HG02610 (cell line): ENCODE measurements at regions not wholly inside any gene's neighbourhood (a gene's known extent, or its start where the extent isn't known, plus 50 kb on each side); places are given as distances from the start of the nearest gene placed in this dataset.
"Not testable (repeated sequence)": the region's sequence is repeated elsewhere in the genome, so short reads cannot be mapped to it uniquely, and the experiment has no call there.

Experiments used
- ATAC-seq: cut with Tn5 transposase; IDR thresholded peaks from one replicate; pipeline ENCODE4 v1.9.1; 2021; ENCODE audit warnings: mild to moderate bottlenecking, moderate library complexity; ENCODE audit not compliant: unreplicated experiment

- ATAC-seq: no peak
These were observed 109.5 kb upstream of the LIPC start for GRCh38 chr15:58322253-58322652.

DNA sequence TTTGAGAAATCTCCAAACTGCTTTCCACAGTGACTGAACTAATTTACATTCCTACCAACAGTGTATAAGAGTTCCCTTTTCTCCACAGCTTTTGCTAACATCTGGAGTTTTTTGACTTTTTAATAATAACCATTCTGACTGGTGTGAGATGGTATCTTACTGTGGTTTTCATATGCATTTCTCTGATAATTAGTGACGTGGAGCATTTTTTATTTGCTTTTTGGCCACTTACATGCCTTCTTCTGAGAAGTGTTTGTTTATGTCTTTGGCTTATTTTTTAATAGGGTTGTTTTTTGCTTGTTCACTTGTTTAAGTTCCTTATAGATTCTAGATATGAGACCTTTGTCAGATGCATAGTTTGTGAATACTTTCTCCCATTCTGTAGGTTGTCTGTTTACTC is 108.5 kb upstream of the LIPC start:
- ATAC-seq: not testable (repeated sequence)

DNA sequence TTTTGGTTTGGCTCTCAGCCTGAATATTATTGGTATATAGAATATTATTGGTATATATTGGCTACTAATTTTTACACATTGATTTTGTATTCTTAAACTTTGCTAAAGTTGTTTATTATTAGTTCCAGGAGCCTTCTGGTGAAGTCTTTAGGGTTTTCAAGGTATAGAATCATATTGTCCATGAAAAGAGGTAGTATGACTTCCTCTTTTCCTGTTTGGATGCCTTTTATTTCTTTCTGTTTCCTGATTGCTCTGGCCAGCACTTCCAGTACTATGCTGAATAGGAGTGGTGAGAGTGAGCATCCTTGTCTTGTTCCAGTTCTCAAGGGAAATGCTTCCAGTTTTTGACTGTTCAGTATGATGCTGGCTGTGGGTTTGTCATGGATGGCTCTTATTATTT is 107.3 kb upstream of the LIPC start:
- no peak for ATAC-seq

DNA sequence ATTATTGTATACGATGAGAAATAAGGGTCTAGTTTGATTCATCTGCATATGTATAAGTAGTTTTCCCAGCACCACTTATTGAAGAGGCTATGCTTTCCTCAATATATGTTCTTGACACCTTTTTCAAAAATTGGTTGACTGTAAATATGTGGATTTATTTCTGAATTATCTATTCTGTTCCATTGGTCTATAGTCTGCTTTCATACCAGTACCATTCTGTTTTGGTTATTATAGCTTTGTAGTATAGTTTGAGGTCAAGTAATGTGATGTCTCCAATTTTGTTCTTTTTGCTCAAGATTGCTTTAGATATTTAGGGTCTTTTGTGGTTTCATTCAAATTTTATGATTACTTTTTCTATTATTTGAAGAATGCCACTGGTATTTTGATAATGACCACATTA is 103.8 kb upstream of the LIPC start:
- no peak for ATAC-seq

DNA sequence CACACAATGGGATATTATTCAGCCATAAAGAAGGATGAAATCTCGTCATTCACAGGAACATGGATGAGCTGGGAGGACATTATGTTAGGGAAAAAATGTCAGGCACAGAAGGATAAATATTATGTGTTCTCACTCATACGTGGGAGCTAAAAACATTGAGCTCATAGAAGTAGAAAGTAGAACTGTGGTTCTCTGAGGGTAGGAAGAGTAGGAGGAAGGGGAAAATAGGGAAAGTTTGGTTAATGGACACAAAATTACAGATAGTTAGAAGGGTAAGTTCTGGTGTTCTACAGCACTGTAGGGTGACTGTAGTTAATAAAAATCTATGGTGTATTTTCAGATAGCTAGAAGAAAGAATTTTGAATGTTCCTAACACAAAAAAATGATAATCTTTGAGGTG is 102.6 kb upstream of the LIPC start:
- ATAC-seq: no peak

DNA sequence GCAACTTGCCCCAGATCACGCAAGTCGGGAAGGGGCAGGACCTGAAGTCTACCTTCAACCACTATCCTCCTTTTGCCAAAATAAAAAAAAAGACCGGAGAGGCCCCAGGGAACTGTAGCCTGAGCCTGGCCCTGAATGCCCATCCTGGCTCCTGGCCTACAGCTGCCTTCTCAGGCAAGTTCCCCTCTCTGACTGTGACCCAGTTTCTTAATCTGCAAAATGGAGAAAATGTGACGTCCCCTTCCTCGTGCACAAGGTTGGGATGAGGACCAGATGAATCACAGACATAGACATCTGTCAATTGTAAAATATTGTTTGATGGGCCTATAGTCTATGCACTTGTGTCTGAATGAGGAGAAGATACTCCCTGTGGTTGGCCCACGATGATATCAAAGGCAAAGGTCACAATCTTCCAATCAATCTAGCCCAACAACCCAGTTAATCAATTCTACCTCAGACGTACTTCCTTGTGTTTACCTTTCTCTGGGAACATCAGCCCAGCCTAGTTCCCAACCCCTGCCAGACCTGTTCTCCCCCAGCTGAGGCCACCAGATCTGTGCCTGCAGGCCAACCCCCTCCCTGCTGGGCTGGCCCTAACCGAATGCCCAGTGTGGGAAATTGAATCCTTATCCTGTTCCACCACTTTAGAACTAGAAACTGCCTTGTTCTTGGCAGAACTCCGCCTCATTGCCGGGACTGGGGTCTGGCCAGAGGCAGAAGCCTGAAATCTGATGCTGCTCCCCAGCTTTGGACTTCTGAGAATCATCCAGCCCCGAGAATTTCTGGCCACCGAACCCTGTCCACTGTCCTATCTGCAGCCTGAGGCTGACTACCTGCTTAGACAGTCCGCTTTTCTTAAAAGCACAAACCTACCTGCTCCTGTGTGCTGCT is 101.8 kb upstream of the LIPC start:
- ATAC-seq: no peak

DNA sequence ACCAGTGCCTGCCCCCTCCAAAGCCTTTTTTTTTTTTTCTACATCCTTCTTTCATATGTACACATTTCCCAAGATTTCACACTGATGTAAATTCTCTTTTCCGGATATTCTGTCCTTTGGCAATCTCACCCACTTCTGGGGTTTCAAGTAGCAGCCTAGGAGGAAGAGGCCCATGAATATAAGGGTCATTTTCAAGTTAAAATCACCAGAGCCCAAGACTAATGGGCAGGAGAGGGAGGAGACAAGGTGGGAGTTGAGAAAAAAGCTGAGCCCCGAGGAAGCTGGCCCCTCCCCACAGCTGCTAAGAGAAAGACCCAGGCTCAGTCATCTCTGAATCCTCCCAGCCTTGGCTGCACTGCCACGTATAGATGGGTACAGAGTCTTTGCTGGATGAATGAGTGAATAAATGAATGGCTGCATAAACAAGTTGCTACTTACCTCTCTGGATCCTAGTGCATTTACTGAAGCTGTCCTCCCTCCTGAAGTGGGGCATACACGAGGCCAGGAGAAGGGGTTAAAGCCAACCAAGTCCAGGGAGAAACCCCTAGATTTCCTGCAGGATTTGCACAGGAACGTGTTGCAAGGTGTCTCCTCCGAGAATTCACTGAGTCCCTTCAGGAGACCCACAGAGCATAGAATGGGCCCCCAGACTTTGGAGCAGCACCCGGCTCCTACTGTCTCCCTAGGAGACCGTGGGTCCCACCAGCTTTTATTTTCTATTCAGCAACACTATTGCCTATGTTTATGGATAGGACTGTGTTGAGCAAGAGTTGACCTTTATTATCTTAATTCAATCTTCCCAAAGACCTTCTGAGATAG is 100.8 kb upstream of the LIPC start:
- ATAC-seq: no peak

- ATAC-seq: no peak
These were observed 100.3 kb upstream of the LIPC start for GRCh38 chr15:58331560-58331912.

GRCh38 chr15:58331913-58332675 is 99.7 kb upstream of the LIPC start:
- peak; percentile 76 for ATAC-seq

DNA sequence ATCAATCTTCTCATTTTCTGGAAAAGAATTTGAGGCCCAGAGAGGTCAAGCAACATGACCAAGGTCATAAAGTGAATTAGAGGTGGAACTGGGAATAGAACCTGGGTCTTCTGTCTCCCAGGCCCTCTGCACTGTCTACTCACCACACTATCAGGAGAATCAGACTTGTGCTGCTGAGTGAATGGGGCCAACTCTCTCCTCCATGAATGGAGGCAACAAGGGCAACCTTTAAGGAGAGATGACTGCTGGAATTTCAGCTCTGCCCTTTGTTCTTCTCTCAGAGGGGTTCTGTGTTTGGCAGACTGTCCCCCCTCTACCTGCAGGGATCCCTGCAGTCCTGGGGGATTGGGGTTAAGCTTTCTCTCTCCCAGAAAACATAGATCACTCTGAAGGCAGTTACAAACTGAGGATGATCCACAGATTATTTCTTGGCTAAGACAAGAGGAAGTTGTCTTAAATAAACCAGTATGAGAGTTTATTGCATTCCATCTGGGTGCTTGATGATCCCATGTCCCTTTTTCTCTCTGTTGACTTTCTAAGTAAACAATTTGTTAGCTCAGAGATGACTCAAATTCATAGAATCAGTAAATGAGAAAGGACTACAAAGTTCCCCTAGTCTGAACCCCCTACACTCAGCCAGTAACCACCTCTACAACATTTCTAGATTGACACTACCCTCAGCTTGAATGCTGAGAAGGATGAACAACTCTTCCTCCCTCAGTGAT is 99.0 kb upstream of the LIPC start:
- ATAC-seq: peak; percentile 65

DNA sequence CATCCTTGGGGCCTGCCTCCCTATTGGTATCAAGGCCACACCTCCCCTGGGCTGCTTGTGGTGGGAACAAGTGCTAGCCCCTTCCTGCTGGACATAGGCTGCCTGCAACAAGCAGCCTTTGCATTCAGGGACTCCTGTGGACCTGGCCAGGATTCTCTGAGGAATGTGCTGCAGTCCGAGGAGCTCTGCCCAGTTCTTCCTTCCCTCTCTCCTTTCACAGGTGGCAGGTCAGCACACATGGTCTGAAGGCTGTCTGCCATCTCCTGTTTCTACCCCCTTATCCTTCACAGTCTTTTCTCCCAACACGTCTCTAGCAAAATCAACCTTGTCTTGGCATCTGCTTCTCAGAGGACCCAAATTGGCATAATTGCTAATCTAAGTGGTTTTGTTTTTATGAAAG is 97.0 kb upstream of the LIPC start:
- ATAC-seq: no peak

DNA sequence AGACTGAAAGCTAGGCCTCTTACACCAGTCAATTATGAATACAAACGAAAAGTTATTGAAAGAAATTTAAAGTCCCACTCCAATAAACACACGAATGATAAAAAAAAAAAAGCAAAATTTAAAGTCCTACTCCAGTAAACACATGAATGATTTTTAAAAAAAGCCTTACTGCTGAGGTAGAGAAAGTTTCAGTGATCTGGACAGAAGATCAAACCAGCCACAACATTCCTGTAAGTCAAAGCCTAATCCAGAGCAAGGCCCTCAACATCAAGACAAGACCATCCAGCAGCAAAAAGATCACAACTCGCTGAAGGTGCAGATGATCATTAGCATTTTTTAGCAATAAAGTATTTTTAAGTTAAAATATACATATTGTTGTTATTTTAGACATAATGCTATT is 95.6 kb upstream of the LIPC start:
- ATAC-seq: no peak

DNA sequence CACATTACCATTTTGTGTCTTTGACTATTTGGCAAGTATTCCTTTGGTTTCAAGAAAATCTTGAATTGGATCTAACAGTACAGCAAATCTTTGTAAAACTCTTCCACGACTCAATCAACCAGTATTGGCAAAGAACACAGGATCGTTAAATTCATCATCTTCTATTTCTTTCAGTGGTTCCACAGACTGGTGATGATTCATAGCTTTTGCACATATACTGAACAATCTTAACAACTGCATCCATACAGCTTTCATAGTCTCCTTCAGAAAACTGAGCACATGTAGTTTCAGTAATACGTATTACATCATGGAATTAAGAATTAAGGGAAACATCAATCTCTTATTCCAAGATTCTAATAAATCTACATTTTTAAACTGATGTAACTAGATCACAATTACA is 91.6 kb upstream of the LIPC start:
- no peak for ATAC-seq

GRCh38 chr15:58342508-58342907 is 89.3 kb upstream of the LIPC start:
- no peak for ATAC-seq

GRCh38 chr15:58344213-58345070 is 87.3 kb upstream of the LIPC start:
- no peak for ATAC-seq

GRCh38 chr15:58346361-58346760 is 85.4 kb upstream of the LIPC start:
- no peak for ATAC-seq

DNA sequence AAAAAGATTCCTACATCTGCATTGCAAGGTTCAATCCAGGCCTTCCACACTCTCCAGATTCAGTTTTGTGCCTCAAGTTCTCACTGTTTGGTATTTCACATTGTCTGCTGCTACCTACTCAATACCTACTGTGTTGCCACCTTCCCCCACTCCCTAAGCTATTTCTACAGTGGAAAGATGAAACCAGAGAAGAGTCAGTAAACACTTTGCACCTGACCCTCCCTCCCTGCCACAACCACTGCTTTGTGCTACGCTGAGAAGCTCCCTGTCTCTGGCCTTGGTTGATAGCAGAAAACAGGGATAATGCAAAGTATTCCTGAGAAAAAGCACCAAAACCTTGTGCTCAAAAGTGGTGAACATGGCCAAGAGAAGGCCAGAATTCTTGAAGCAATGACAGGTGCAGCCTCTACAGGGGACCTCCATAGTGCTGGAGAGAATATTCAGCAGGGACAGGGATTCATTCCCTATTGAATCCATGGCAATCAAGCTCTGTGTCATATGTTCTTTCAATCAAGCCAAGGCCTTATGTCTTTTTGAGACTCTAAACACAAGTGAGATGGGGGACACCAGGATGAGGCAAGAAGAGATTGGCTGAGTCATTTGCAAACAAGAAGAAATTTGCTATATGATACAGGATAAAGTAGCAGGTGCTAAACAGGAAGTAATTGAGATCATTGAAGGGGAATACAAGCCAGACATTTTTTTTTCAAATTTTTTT is 83.5 kb upstream of the LIPC start:
- no peak for ATAC-seq

GRCh38 chr15:58352026-58352929 is 79.5 kb upstream of the LIPC start:
- no peak for ATAC-seq
